Loucy (cell line): ENCODE measurements at regions not wholly inside any gene's neighbourhood (a gene's known extent, or its start where the extent isn't known, plus 50 kb on each side); places are given as distances from the start of the nearest gene placed in this dataset.

Source experiments
- H2AFZ ChIP-seq: fragments of 200-600 bp; sonication (generic); 2 replicates; pipeline ENCODE4 v1.6.0; 2016; ENCODE audit warnings: antibody characterized with exemption, mild to moderate bottlenecking, low read length, moderate library complexity
- H3F3A ChIP-seq: fragments of 200-600 bp; 2 replicates; pipeline ENCODE4 v1.6.0; 2016; ENCODE audit warnings: antibody characterized with exemption, low read depth, mild to moderate bottlenecking
- H3K27me3 ChIP-seq: fragments of 200-600 bp; sonication (generic); 2 replicates; pipeline ENCODE4 v1.6.1; 2014; ENCODE audit warnings: low read length, mild to moderate bottlenecking; ENCODE audit not compliant: insufficient read depth, poor library complexity, severe bottlenecking
- H3K36me3 ChIP-seq: fragments of 200-600 bp; sonication (generic); 2 replicates; pipeline ENCODE4 v1.6.1; 2016; ENCODE audit warnings: low read length; ENCODE audit not compliant: insufficient read depth
- H3K4me1 ChIP-seq: fragments of 200-600 bp; sonication (generic); 2 replicates; pipeline ENCODE4 v1.5.1; 2014; ENCODE audit warnings: low read length, mild to moderate bottlenecking; ENCODE audit not compliant: insufficient read depth, poor library complexity, severe bottlenecking
- H3K4me2 ChIP-seq: fragments of 200-600 bp; sonication (generic); 2 replicates; pipeline ENCODE4 v1.6.0; 2014; ENCODE audit warnings: antibody characterized with exemption, low read length, low read depth, mild to moderate bottlenecking; ENCODE audit not compliant: poor library complexity, severe bottlenecking
- H3K4me3 ChIP-seq: fragments of 200-600 bp; sonication (generic); 2 replicates; pipeline ENCODE4 v1.5.1; 2014; ENCODE audit warnings: low read length, mild to moderate bottlenecking, mixed read lengths; ENCODE audit not compliant: poor library complexity, severe bottlenecking
- H3K79me2 ChIP-seq: fragments of 200-600 bp; sonication (generic); 2 replicates; pipeline ENCODE4 v1.6.1; 2014; ENCODE audit warnings: low read length; ENCODE audit not compliant: insufficient read depth
- H3K9ac ChIP-seq: fragments of 200-600 bp; sonication (generic); 2 replicates; pipeline ENCODE4 v1.6.0; 2014; ENCODE audit warnings: mild to moderate bottlenecking, low read depth, low read length, moderate library complexity; ENCODE audit not compliant: poor library complexity, severe bottlenecking
- H3K9me2 ChIP-seq: fragments of 200-600 bp; sonication (generic); replicated peaks from 2 replicates; pipeline ENCODE4 v1.6.1; 2016; ENCODE audit warnings: low read depth, low read length, mixed read lengths
- H3K9me3 ChIP-seq: fragments of 200-600 bp; sonication (generic); 2 replicates; pipeline ENCODE4 v1.6.1; 2014; ENCODE audit warnings: mild to moderate bottlenecking, antibody characterized with exemption, low read length, low read depth; ENCODE audit not compliant: insufficient read depth
- H4K20me1 ChIP-seq: fragments of 200-600 bp; sonication (generic); 2 replicates; pipeline ENCODE4 v1.6.0; 2014; ENCODE audit warnings: antibody characterized with exemption, low read length, mild to moderate bottlenecking; ENCODE audit not compliant: insufficient read depth, poor library complexity, severe bottlenecking
- EZH2phosphoT487 ChIP-seq: fragments of 200-600 bp; IDR thresholded peaks from 2 replicates; pipeline ENCODE4 v1.6.1; 2018; ENCODE audit warnings: antibody characterized with exemption, mild to moderate bottlenecking, moderate library complexity, borderline replicate concordance
- TF ChIP-seq, protein P1 (sequence below): fragments of 200-600 bp; sonication (generic); conservative IDR thresholded peaks from 2 replicates; pipeline ENCODE4 v1.5.1; 2014; ENCODE audit warnings: mild to moderate bottlenecking, antibody characterized with exemption, low read length

DNA sequence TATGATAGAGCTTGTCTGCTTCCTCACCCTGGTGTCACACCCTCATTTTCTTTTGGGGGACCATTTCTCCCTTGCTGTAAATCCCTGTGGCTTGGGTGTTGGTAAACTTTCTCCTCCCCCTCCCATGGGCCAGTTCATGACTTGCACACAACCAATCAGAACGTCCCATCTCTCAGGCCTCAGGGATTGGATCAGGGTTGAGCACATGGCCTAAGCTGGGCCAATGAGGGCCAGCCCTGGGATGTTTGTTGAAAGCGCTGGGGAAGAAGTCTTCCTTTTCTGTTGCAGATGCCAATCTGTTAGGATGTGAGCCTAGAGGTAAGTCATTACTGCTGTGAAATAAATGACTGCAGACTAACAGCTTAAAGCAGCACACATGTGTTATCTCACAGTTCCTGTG is 136.7 kb downstream of the AACS start:
- Histone ChIP-seq H3K4me3 (no peak overlapping the region), H3K36me3 (no peaks in the 10 kb centered on the region), H3K79me2 (no peaks in the 10 kb centered on the region), H3K4me1 (no peaks in the 10 kb centered on the region), H3K9me2 (no peaks in the 10 kb centered on the region), H3K27me3 (no peaks in the 10 kb centered on the region), H3F3A (no peaks in the 10 kb centered on the region), H3K9ac (no peak overlapping the region), H4K20me1 (no peaks in the 10 kb centered on the region), H3K4me2 (no peak overlapping the region), H2AFZ (no peak overlapping the region), H3K9me3 (no peaks in the 10 kb centered on the region)
- TF ChIP-seq EZH2phosphoT487, result no peak
- TF ChIP-seq, protein P1, sequence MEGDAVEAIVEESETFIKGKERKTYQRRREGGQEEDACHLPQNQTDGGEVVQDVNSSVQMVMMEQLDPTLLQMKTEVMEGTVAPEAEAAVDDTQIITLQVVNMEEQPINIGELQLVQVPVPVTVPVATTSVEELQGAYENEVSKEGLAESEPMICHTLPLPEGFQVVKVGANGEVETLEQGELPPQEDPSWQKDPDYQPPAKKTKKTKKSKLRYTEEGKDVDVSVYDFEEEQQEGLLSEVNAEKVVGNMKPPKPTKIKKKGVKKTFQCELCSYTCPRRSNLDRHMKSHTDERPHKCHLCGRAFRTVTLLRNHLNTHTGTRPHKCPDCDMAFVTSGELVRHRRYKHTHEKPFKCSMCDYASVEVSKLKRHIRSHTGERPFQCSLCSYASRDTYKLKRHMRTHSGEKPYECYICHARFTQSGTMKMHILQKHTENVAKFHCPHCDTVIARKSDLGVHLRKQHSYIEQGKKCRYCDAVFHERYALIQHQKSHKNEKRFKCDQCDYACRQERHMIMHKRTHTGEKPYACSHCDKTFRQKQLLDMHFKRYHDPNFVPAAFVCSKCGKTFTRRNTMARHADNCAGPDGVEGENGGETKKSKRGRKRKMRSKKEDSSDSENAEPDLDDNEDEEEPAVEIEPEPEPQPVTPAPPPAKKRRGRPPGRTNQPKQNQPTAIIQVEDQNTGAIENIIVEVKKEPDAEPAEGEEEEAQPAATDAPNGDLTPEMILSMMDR, result no peak

DNA sequence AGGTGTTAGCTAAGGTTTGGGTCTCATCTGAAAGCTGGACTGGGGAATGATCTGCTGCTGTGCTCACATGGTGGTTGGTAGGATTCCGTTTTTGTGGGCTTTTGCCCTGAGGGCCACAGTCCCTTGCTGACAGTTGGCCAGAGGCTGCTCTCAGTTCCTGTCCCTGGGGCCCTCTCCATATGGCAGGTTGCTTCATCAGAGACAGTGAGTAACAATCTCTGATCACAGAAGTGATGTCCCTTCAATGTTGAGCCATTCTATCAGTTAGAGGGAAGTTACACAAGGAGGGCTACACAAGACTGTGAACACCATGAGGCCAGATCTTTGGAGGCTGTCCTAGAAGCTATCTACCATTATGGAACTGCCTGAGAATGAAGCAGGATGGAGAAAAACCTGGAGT is 137.2 kb downstream of the AACS start:
- Histone ChIP-seq H3K27me3 (no peaks in the 10 kb centered on the region), H3K4me3 (no peak overlapping the region), H2AFZ (no peak overlapping the region), H3K9me3 (no peaks in the 10 kb centered on the region), H3K36me3 (no peaks in the 10 kb centered on the region), H3K79me2 (no peaks in the 10 kb centered on the region), H3K4me1 (no peaks in the 10 kb centered on the region), H3F3A (no peaks in the 10 kb centered on the region), H3K9ac (no peak overlapping the region), H3K4me2 (no peak overlapping the region), H3K9me2 (no peaks in the 10 kb centered on the region), H4K20me1 (no peaks in the 10 kb centered on the region)
- TF ChIP-seq EZH2phosphoT487, result no peak
- TF ChIP-seq, protein P1, result no peak

DNA sequence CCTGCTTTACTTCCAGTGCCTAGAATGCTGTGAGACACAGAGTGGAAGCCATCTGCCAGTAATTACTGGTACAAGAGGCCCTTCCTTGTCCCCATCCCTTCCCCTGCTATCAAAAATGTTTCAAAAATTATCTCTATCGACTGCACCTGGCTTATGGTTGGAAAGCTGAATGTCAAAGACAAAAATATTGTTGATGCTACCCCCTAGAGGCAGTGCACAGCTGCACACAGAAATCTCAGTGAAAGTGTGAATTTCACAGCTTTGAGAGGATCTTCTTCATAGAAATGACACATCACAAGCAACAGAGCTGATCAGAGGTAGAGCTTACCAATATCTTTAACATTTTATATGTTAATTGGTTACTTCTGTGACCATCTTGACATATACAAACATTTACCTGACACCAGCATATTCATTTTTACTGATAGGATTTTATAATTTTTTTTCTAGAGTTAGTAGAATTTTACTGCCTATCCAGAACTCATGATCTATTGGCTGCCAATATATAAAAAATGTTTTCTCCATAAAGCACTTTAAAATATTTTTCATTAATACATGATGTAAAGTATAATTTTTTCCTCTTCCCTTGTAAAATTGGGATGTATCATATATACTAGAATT is 138.0 kb downstream of the AACS start:
- H3K4me2 ChIP-seq, result no peak overlapping the region
- H2AFZ ChIP-seq, result no peak overlapping the region
- no peaks in the 10 kb centered on the region for H3F3A ChIP-seq
- H3K4me1 ChIP-seq, result no peaks in the 10 kb centered on the region
- H3K9me2 ChIP-seq, result no peaks in the 10 kb centered on the region
- no peak overlapping the region for H3K4me3 ChIP-seq
- no peaks in the 10 kb centered on the region for H3K9me3 ChIP-seq
- no peaks in the 10 kb centered on the region for H3K79me2 ChIP-seq
- TF ChIP-seq EZH2phosphoT487, result no peak
- TF ChIP-seq, protein P1, result peak; percentile 65
- H3K36me3 ChIP-seq, result no peaks in the 10 kb centered on the region
- no peak overlapping the region for H3K9ac ChIP-seq
- H3K27me3 ChIP-seq, result no peaks in the 10 kb centered on the region
- no peaks in the 10 kb centered on the region for H4K20me1 ChIP-seq
